ENCODE measurements at regions not wholly inside any gene's neighbourhood (a gene's known extent, or its start where the extent isn't known, plus 50 kb on each side); places are given as distances from the start of the nearest gene placed in this dataset.

GRCh38 chr3:72192572-72192971 is 407.6 kb upstream of the PROK2 start:
- no peak for TF ChIP-seq CTCF (IDR thresholded peaks at IDR 0.05; ENCODE audit: low read length, missing control alignments)
- no peak overlapping the region for H3K4me3 ChIP-seq (replicated peaks; ENCODE audit: low read depth, low read length)
- no peak for DNase-seq (ENCODE audit: low read depth)

GRCh38 chr3:72191209-72191960 is 406.4 kb upstream of the PROK2 start:
- DNase-seq (ENCODE audit: low read depth): peak; percentile 58
- no peak overlapping the region for H3K4me3 ChIP-seq (replicated peaks; ENCODE audit: low read depth, low read length)
- no peak for TF ChIP-seq CTCF (IDR thresholded peaks at IDR 0.05; ENCODE audit: low read length, missing control alignments)

GRCh38 chr3:72190050-72190449 is 405.1 kb upstream of the PROK2 start:
- TF ChIP-seq CTCF (IDR thresholded peaks at IDR 0.05; ENCODE audit: low read length, missing control alignments): no peak
- H3K4me3 ChIP-seq (replicated peaks; ENCODE audit: low read depth, low read length): no peak overlapping the region
- no peak for DNase-seq (ENCODE audit: low read depth)

GRCh38 chr3:72189339-72189738 is 404.4 kb upstream of the PROK2 start:
- no peak overlapping the region for H3K4me3 ChIP-seq (replicated peaks; ENCODE audit: low read depth, low read length)
- TF ChIP-seq CTCF (IDR thresholded peaks at IDR 0.05; ENCODE audit: low read length, missing control alignments): no peak
- no peak for DNase-seq (ENCODE audit: low read depth)

GRCh38 chr3:72188536-72188935 is 403.6 kb upstream of the PROK2 start:
- no peak overlapping the region for H3K4me3 ChIP-seq (replicated peaks; ENCODE audit: low read depth, low read length)
- DNase-seq (ENCODE audit: low read depth): no peak
- TF ChIP-seq CTCF (IDR thresholded peaks at IDR 0.05; ENCODE audit: low read length, missing control alignments): no peak

- TF ChIP-seq CTCF (IDR thresholded peaks at IDR 0.05; ENCODE audit: low read length, missing control alignments): peak; percentile 18
- no peak for DNase-seq (ENCODE audit: low read depth)
- no peak overlapping the region for H3K4me3 ChIP-seq (replicated peaks; ENCODE audit: low read depth, low read length)
These were observed 402.2 kb upstream of the PROK2 start for GRCh38 chr3:72187131-72187530.

GRCh38 chr3:72186400-72186855 is 401.5 kb upstream of the PROK2 start:
- no peak for TF ChIP-seq CTCF (IDR thresholded peaks at IDR 0.05; ENCODE audit: low read length, missing control alignments)
- H3K4me3 ChIP-seq (replicated peaks; ENCODE audit: low read depth, low read length): no peak overlapping the region
- peak; percentile 78 for DNase-seq (ENCODE audit: low read depth)

Data from fibroblast of pulmonary artery (primary cell).